Right lobe of liver (tissue), 6 donors: ENCODE measurements at regions not wholly inside any gene's neighbourhood (a gene's known extent, or its start where the extent isn't known, plus 50 kb on each side); places are given as distances from the start of the nearest gene placed in this dataset.

Experiments used
- ATAC-seq, 4 donors: fragments of 200-7000 bp; cut with Tn5 transposase; one replicate each; pipeline ENCODE4 v1.9.1; 2020; ENCODE audit warnings: mild to moderate bottlenecking in 4 of 4, moderate library complexity in 4 of 4
- DNase-seq, 3 donors: peaks; one replicate each; pipeline ENCODE4 v3.0.0-alpha.2; 2020
- H3K27ac ChIP-seq, 3 donors: fragments of 200-600 bp; one replicate each; pipeline ENCODE4 v1.8.0; 2022
- H3K27me3 ChIP-seq, 2 donors: fragments of 200-600 bp; one replicate each; pipeline ENCODE4 v1.8.0; 2022
- H3K36me3 ChIP-seq, 4 donors: fragments of 200-600 bp; sonication (generic) in 1 of 4; one replicate each; pipeline versions ENCODE4 v1.5.1 to v1.8.0; 2017 to 2022; ENCODE audit warnings: control low read depth in 1 of 4
- H3K4me1 ChIP-seq, 4 donors: fragments of 200-600 bp; sonication (generic) in 1 of 4; one replicate each; pipeline versions ENCODE4 v1.5.1 to v1.8.0; 2017 to 2022; ENCODE audit warnings: control low read depth in 1 of 4
- H3K4me3 ChIP-seq, 3 donors: fragments of 200-600 bp; one replicate each; pipeline ENCODE4 v1.8.0; 2022
- H3K9me3 ChIP-seq, 4 donors: fragments of 200-600 bp; sonication (generic) in 1 of 4; one replicate each; pipeline versions ENCODE4 v1.5.1 to v1.8.0; 2017 to 2022; ENCODE audit warnings: control low read depth in 1 of 4
- POLR2A ChIP-seq: fragments of 450-650 bp; IDR thresholded peaks from one replicate; pipeline ENCODE4 v1.6.1; 2017; ENCODE audit warnings: antibody characterized with exemption, mild to moderate bottlenecking
- WGBS: methylation state at CpG from one replicate; pipeline ENCODE4 v1.1.6; 2018; ENCODE audit warnings: low coverage, low lambda C conversion rate; ENCODE audit not compliant: insufficient coverage; ENCODE audit errors: missing lambda C conversion rate; 5-methylcytosine and 5-hydroxymethylcytosine counted together
- intact Hi-C, 2 donors: fragments of 100-400 bp; cut with DNase I; formaldehyde crosslinking; loops; one replicate each; pipeline versions ENCODE4 v1.11.2 to v1.14.1; 2022
- TF ChIP-seq, protein P1 (sequence below), 4 donors: fragments of 200-600 bp in 3 of 4; fragments of 450-650 bp in 1 of 4; IDR thresholded peaks; one replicate each; pipeline versions ENCODE4 v1.5.1 to v1.8.0; 2016 to 2022; ENCODE audit warnings: antibody characterized with exemption in 4 of 4, mild to moderate bottlenecking in 2 of 4
- donor health status: DM: no; HTN: yes; CAD: no.
- donor health status: DM: no; HTN: no; CAD: no.
- donor health status: DM: no; HTN: no; CAD: no.
- donor health status: DM: no; HTN: yes; CAD: no.
- donor health status: DM: no; HTN: yes; CAD: no.

- Histone ChIP-seq H3K9me3 (no peaks in the 10 kb centered on the region), H3K27me3 (peaks cover 0 to 4% of the 10 kb centered on the region in 2 donors), H3K27ac (no peak overlapping the region), H3K36me3 (no peaks in the 10 kb centered on the region), H3K4me1 (peaks cover 0 to 8% (median 0%) of the 10 kb centered on the region in 4 donors), H3K4me3 (no peak overlapping the region)
- intact Hi-C loops, result no loop called here
- ATAC-seq (no peak), DNase-seq (no peak)
- 36% methylated on average over 2 of the region's 2 CpGs for WGBS
- TF ChIP-seq POLR2A, result no peak
- TF ChIP-seq, protein P1, sequence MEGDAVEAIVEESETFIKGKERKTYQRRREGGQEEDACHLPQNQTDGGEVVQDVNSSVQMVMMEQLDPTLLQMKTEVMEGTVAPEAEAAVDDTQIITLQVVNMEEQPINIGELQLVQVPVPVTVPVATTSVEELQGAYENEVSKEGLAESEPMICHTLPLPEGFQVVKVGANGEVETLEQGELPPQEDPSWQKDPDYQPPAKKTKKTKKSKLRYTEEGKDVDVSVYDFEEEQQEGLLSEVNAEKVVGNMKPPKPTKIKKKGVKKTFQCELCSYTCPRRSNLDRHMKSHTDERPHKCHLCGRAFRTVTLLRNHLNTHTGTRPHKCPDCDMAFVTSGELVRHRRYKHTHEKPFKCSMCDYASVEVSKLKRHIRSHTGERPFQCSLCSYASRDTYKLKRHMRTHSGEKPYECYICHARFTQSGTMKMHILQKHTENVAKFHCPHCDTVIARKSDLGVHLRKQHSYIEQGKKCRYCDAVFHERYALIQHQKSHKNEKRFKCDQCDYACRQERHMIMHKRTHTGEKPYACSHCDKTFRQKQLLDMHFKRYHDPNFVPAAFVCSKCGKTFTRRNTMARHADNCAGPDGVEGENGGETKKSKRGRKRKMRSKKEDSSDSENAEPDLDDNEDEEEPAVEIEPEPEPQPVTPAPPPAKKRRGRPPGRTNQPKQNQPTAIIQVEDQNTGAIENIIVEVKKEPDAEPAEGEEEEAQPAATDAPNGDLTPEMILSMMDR (IDR thresholded peaks at IDR 0.05), result peak in 1 of 4 donors; percentile 16
Measured at GRCh38 chr10:9301148-9301547, 1246.7 kb downstream of the GATA3 start.

DNA sequence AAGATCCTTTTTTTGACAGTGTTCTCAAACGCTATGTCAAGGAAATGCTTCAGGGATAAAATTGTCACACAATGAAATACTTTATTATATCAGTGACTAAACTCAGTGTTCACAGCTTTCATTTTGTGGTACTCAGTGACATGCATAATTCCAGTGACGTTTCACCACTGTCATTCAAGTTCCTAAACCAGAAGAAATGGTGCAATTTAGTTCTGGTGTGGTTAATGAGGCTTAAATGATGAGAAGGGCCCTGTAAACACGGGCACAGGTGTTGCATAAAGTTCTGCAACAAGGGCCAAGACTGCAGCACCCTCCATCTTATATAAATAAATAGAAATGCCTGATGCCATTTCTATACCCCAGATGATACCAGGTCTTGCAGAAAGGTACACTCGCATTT lies 1247.1 kb downstream of the GATA3 start:
- no peak overlapping the region for H3K4me3 ChIP-seq
- H3K36me3 ChIP-seq, result no peaks in the 10 kb centered on the region
- WGBS, result 53% methylated on average over 4 of the region's 4 CpGs
- intact Hi-C loops, result no loop called here
- H3K27me3 ChIP-seq, result peaks cover 0 to 5% of the 10 kb centered on the region in 2 donors
- DNase-seq, result no peak
- no peaks in the 10 kb centered on the region for H3K9me3 ChIP-seq
- no peak for TF ChIP-seq POLR2A
- TF ChIP-seq, protein P1 (IDR thresholded peaks at IDR 0.05), result no peak
- no peak for ATAC-seq
- peaks cover 0 to 8% (median 0%) of the 10 kb centered on the region in 4 donors for H3K4me1 ChIP-seq
- H3K27ac ChIP-seq, result no peak overlapping the region

DNA sequence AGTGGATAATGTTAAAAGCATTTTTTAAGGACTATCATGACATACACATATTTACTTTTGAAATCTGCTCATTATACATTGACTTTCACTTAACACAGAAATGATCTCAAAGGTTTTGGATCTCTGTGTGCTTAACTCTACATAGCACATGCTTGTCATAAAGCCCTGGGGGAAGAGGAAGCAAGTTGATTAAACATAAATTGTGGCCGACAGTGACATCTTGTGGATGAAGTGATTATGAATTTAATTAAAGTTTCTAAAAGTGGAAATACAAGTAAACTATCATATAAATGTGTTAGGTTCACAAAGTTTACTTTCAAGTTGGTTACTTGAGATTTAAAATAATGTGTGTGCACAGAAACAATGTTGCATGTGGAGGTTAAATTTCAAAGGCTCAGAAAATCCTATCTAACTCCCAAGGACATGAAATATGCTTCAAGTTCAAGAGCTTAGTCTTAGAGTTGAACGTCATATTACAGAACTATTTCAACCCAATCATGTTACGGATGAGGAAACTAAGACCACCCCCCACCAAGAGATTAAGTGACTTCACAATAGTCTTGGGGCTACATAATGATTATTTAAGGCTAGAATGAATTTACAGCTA lies 1247.8 kb downstream of the GATA3 start:
- Histone ChIP-seq H3K9me3 (no peaks in the 10 kb centered on the region), H3K4me1 (peaks cover 0 to 7% (median 0%) of the 10 kb centered on the region in 4 donors), H3K27ac (no peak overlapping the region), H3K4me3 (no peak overlapping the region), H3K36me3 (no peaks in the 10 kb centered on the region), H3K27me3 (peaks cover 0 to 5% of the 10 kb centered on the region in 2 donors)
- no peak for TF ChIP-seq POLR2A
- TF ChIP-seq, protein P1 (IDR thresholded peaks at IDR 0.05), result peak; percentile 45 to 57 (median 52)
- WGBS, result 38% methylated on average over 3 of the region's 3 CpGs
- intact Hi-C loops, result no loop called here
- DNase-seq (no peak), ATAC-seq (peak; percentile 63 to 81 (median 68))

DNA sequence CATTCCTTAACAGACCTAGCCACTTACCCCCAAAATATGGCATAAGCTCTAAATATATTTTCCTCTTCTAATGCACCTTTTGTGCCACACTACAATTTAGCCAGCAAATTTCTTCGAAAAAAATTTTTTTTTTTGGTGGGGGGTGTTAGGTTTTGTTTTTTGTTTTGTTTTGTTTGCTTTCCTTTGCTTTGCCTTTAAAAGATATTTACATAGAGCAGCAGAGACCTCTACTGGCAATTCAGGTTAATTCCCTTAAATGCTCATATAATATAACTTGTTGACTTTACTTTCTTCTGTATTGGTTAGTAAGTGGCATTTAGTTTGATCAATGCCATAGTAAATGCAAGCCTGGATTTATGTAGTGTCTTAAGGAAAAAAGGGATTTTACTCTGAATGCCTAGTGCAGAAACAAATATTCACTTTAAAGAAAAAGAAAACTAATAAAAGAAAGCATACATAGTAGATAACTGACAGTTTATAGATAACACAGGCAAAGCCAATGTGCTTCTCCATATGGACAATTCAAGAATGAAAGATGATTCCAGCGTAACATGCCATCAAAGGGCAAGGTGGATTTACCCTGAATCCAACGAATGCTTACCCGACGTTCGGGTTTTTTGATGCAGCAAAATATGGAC lies 1250.6 kb downstream of the GATA3 start:
- DNase-seq (no peak), ATAC-seq (peak; percentile 57 to 70 (median 60))
- no peaks in the 10 kb centered on the region for H3K9me3 ChIP-seq
- H3K36me3 ChIP-seq, result no peaks in the 10 kb centered on the region
- intact Hi-C loops, result no loop called here
- no peaks in the 10 kb centered on the region for H3K4me1 ChIP-seq
- 48% methylated on average over 6 of the region's 6 CpGs for WGBS
- no peak overlapping the region for H3K4me3 ChIP-seq
- TF ChIP-seq, protein P1 (IDR thresholded peaks at IDR 0.05), result peak; percentile 50 to 53 (median 52)
- TF ChIP-seq POLR2A, result no peak
- peaks cover 0 to 11% of the 10 kb centered on the region in 2 donors for H3K27me3 ChIP-seq
- no peak overlapping the region for H3K27ac ChIP-seq
